HT-29 (cell line): ENCODE measurements at regions not wholly inside any gene's neighbourhood (a gene's known extent, or its start where the extent isn't known, plus 50 kb on each side); places are given as distances from the start of the nearest gene placed in this dataset.
"Not testable (repeated sequence)": the region's sequence is repeated elsewhere in the genome, so short reads cannot be mapped to it uniquely, and the experiment has no call there.

Experiments used
- DNase-seq: peaks from one replicate; pipeline ENCODE4 v3.0.0-alpha.2; 2015; ENCODE audit warnings: low spot score

GRCh38 chr14:43172899-43173548 is 1334.1 kb downstream of the FSCB start:
- no peak for DNase-seq

GRCh38 chr14:43169722-43170121 is 1337.4 kb downstream of the FSCB start:
- DNase-seq: no peak

- DNase-seq: peak; percentile 44
Measured at GRCh38 chr14:43168371-43168925, 1338.6 kb downstream of the FSCB start.

GRCh38 chr14:43166163-43166562 is 1340.9 kb downstream of the FSCB start:
- DNase-seq: no peak

GRCh38 chr14:43165651-43166050 is 1341.4 kb downstream of the FSCB start:
- no peak for DNase-seq

- no peak for DNase-seq
Measured at GRCh38 chr14:43161477-43161876, 1345.6 kb downstream of the FSCB start.

- DNase-seq: no peak
Measured at GRCh38 chr14:43157661-43158060, 1349.4 kb downstream of the FSCB start.

GRCh38 chr14:43155924-43156323 is 1351.2 kb downstream of the FSCB start:
- DNase-seq: no peak

- no peak for DNase-seq
Measured at GRCh38 chr14:43155258-43155657, 1351.8 kb downstream of the FSCB start.

- DNase-seq: no peak
Measured at GRCh38 chr14:43147485-43147884, 1359.6 kb downstream of the FSCB start.

- no peak for DNase-seq
Measured at GRCh38 chr14:43145361-43145760, 1361.7 kb downstream of the FSCB start.

- DNase-seq: no peak
Measured at GRCh38 chr14:43143106-43143505, 1364.0 kb downstream of the FSCB start.

- no peak for DNase-seq
Measured at GRCh38 chr14:43141636-43142191, 1365.4 kb downstream of the FSCB start.

GRCh38 chr14:43140453-43140852 is 1366.6 kb downstream of the FSCB start:
- DNase-seq: no peak

- no peak for DNase-seq
Measured at GRCh38 chr14:43135877-43136411, 1371.1 kb downstream of the FSCB start.

GRCh38 chr14:43132441-43132840 is 1374.6 kb downstream of the FSCB start:
- DNase-seq: no peak

- not testable (repeated sequence) for DNase-seq
Measured at GRCh38 chr14:43128429-43128828, 1378.7 kb downstream of the FSCB start.

GRCh38 chr14:43127874-43128273 is 1379.2 kb downstream of the FSCB start:
- not testable (repeated sequence) for DNase-seq

- no peak for DNase-seq
Measured at GRCh38 chr14:43123544-43123943, 1383.5 kb downstream of the FSCB start.

- no peak for DNase-seq
Measured at GRCh38 chr14:43119672-43120071, 1387.4 kb downstream of the FSCB start.

GRCh38 chr14:43116341-43116740 is 1390.7 kb downstream of the FSCB start:
- peak; percentile 1 for DNase-seq

GRCh38 chr14:43105305-43105704 is 1401.8 kb downstream of the FSCB start:
- DNase-seq: no peak

GRCh38 chr14:43090380-43090779 is 1416.7 kb downstream of the FSCB start:
- no peak for DNase-seq
